ENCODE measurements at regions not wholly inside any gene's neighbourhood (a gene's known extent, or its start where the extent isn't known, plus 50 kb on each side); places are given as distances from the start of the nearest gene placed in this dataset.
"Not testable (repeated sequence)": the region's sequence is repeated elsewhere in the genome, so short reads cannot be mapped to it uniquely, and the experiment has no call there.

DNA sequence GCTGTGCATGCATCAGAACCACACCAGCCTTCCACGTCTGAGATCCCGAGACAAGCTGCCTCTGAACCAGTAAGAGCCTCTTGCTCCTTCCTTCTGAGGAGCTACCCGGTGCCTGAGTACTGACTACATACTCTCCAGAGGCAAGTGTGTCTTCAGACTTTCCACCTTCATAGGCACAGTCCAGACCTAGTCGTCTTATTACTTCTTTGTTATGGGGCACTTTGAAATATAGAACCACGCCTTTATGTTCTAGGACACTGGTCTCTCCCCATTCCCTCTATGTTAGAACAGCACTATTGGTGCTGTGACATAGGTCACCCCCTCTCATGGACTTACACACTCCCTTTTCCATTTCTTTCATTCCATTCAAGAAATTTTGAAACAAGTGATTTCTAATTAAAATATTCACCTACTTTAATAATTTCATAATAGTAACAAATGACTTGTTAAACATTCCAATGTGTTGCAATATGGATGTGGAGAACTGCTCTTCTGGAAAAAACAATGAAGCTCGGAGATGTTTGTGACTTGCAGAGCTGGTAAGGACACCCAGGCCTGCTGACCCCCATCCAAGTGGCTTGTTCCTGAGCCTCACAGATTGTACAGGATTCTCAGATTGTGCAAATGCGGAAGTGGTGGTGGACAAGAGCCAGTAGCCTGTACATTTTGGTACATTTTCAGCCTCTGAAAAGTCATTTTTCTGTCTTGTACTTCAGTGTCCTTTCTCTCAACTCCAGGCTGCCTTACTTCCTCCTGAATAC is 76.1 kb upstream of the SIPA1L2 start:
- no peak overlapping the region for H3K27ac ChIP-seq
- no peak overlapping the region for H3K4me3 ChIP-seq (ENCODE audit: low read depth, low read length)
- no peaks in the 10 kb centered on the region for H3K27me3 ChIP-seq (ENCODE audit: insufficient read depth, low read depth, severe bottlenecking)
- no peak for DNase-seq
- H3K36me3 ChIP-seq = no peaks in the 10 kb centered on the region
- TF ChIP-seq, protein P1, sequence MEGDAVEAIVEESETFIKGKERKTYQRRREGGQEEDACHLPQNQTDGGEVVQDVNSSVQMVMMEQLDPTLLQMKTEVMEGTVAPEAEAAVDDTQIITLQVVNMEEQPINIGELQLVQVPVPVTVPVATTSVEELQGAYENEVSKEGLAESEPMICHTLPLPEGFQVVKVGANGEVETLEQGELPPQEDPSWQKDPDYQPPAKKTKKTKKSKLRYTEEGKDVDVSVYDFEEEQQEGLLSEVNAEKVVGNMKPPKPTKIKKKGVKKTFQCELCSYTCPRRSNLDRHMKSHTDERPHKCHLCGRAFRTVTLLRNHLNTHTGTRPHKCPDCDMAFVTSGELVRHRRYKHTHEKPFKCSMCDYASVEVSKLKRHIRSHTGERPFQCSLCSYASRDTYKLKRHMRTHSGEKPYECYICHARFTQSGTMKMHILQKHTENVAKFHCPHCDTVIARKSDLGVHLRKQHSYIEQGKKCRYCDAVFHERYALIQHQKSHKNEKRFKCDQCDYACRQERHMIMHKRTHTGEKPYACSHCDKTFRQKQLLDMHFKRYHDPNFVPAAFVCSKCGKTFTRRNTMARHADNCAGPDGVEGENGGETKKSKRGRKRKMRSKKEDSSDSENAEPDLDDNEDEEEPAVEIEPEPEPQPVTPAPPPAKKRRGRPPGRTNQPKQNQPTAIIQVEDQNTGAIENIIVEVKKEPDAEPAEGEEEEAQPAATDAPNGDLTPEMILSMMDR (IDR thresholded peaks at IDR 0.05; ENCODE audit: low read depth, low read length) = no peak
- peaks cover 3% of the 10 kb centered on the region for H3K9me3 ChIP-seq (ENCODE audit: severe bottlenecking)

DNA sequence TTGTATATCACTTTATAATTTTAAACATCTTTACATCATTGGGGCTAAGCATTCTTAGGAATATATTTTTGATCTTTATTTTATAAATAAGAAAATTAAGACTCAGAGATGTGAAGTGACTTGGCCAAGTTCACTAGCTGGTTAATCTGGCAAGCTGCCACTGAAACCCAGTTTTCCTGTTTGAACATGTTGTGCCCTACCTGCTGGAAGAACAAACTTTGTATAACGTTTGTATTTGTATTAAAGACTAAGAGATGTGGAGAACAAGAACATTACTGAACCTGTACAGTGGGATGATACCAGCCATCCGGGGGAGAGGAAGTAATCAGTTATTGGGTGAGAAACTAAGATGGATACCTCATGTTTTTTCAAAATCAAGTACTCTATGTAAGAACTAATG is 77.2 kb upstream of the SIPA1L2 start:
- DNase-seq = no peak
- peaks cover 3% of the 10 kb centered on the region for H3K9me3 ChIP-seq (ENCODE audit: severe bottlenecking)
- TF ChIP-seq, protein P1 (IDR thresholded peaks at IDR 0.05; ENCODE audit: low read depth, low read length) = no peak
- no peak overlapping the region for H3K4me3 ChIP-seq (ENCODE audit: low read depth, low read length)
- no peaks in the 10 kb centered on the region for H3K27me3 ChIP-seq (ENCODE audit: insufficient read depth, low read depth, severe bottlenecking)
- H3K27ac ChIP-seq = no peak overlapping the region
- H3K36me3 ChIP-seq = no peaks in the 10 kb centered on the region

DNA sequence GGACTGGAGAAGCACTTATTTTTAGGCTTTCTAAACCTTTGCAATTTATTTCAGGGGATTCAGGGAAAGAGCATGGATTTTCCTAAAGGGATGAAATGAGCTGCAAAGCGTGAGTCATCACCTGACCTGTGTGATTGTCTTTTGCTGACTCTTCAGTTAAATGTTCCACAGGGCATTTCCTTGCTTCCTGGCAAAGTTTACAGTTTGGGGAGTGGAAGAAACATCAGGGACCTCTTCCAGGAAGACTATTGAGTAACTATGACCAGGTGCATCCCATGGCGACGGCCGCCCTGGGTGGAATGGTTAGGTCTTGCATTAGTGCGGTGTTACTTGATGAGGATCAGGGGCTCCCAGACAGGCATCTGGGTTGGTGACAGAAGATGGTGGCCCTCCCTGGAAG is 79.5 kb upstream of the SIPA1L2 start:
- Histone ChIP-seq H3K9me3 (ENCODE audit: severe bottlenecking) (peaks cover 3% of the 10 kb centered on the region), H3K27ac (no peak overlapping the region), H3K36me3 (no peaks in the 10 kb centered on the region), H3K27me3 (ENCODE audit: insufficient read depth, low read depth, severe bottlenecking) (no peaks in the 10 kb centered on the region), H3K4me3 (ENCODE audit: low read depth, low read length) (no peak overlapping the region)
- DNase-seq = no peak
- TF ChIP-seq, protein P1 (IDR thresholded peaks at IDR 0.05; ENCODE audit: low read depth, low read length) = no peak

DNA sequence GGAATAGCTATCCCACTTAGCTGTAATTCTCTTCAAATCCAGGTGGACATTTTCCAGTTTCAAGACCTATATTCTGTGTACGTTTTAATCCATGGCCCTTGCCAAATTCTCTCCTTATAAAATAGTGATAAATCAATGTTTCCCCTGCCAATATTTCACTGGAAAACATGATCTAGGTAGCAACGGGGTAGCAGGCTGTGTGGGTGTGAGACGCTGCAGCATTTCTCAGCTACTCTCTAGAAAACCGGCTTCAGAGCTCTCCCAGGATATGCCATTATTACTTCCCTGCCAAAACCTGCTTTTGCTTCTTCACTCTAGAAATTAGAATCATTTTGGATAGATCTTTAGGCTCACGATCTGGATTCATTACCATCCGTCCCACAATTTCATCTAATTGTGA is 82.1 kb upstream of the SIPA1L2 start:
- Histone ChIP-seq H3K36me3 (no peaks in the 10 kb centered on the region), H3K27ac (no peak overlapping the region), H3K9me3 (ENCODE audit: severe bottlenecking) (peaks cover 3% of the 10 kb centered on the region), H3K4me3 (ENCODE audit: low read depth, low read length) (no peak overlapping the region), H3K27me3 (ENCODE audit: insufficient read depth, low read depth, severe bottlenecking) (no peaks in the 10 kb centered on the region)
- DNase-seq = no peak
- TF ChIP-seq, protein P1 (IDR thresholded peaks at IDR 0.05; ENCODE audit: low read depth, low read length) = no peak

DNA sequence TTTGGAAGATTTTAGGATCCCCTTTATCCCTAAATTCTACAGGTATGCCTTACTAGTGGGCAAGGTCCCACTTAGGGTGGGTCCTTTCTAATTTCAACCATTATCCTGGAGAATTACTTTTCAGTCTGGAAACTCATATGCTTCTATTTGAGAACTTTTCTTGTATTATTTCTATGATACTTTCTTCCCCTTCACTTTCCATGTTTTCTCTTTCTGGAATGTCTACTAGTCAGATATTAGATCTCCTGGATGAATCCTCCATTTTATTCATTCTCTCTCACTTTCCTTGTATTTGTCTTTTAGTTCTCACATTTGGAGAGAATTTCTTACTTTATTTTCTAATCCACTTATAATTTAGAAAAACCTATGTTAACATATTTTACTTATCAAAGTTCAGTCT is 83.9 kb upstream of the SIPA1L2 start:
- no peak for DNase-seq
- Histone ChIP-seq H3K9me3 (ENCODE audit: severe bottlenecking) (peaks cover 3% of the 10 kb centered on the region), H3K4me3 (ENCODE audit: low read depth, low read length) (no peak overlapping the region), H3K27ac (no peak overlapping the region), H3K27me3 (ENCODE audit: insufficient read depth, low read depth, severe bottlenecking) (no peaks in the 10 kb centered on the region), H3K36me3 (no peaks in the 10 kb centered on the region)
- TF ChIP-seq, protein P1 (IDR thresholded peaks at IDR 0.05; ENCODE audit: low read depth, low read length) = no peak

DNA sequence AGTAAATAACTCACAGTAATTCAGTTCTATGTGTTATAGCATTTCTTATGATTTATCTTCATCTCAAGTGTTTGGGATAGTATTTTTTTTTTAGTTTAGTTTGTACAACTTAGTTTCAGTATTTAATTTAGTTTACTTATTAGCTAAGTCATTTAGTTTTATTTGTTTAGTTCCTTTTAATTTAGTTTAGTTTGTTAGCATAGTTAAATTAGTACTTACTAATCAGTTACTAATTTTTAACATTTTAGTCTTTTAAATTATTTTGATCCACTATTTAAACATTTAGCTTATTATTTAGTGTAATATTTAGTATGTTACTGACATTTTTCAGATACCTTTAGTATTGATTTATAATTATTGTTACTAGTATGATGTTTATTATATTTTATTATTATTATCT is 85.2 kb upstream of the SIPA1L2 start:
- peaks cover 7% of the 10 kb centered on the region for H3K9me3 ChIP-seq (ENCODE audit: severe bottlenecking)
- no peaks in the 10 kb centered on the region for H3K27me3 ChIP-seq (ENCODE audit: insufficient read depth, low read depth, severe bottlenecking)
- TF ChIP-seq, protein P1 (IDR thresholded peaks at IDR 0.05; ENCODE audit: low read depth, low read length) = no peak
- no peak overlapping the region for H3K27ac ChIP-seq
- H3K4me3 ChIP-seq (ENCODE audit: low read depth, low read length) = no peak overlapping the region
- no peaks in the 10 kb centered on the region for H3K36me3 ChIP-seq
- DNase-seq = no peak

DNA sequence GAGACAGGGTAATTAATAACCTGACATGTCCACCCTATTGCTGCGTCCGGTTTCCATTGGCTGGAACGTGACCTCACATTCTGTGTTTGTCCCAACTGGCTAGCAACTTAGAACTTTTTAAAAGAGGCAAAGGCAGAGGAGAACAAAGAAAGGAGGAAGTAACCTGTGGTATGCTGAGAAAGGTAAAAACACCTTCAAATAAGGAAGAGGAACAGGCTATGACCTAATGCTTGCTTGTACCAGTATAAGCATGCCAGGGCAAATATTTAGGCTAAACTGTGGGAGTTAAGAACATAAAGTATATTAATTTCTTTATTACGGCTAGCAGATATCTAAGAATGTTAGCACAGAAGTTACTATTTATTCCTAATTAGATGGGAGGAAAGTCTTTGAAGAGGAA is 87.3 kb upstream of the MAP10 start:
- not testable (repeated sequence) for DNase-seq, H3K27ac ChIP-seq

More for the DNA sequence above, 87.3 kb upstream of the MAP10 start:
- not testable (repeated sequence) for H3K4me3 ChIP-seq (ENCODE audit: low read depth, low read length); H3K36me3 ChIP-seq; H3K27me3 ChIP-seq (ENCODE audit: insufficient read depth, low read depth, severe bottlenecking); H3K9me3 ChIP-seq (ENCODE audit: severe bottlenecking)
